B cell (primary cell): ENCODE measurements at regions not wholly inside any gene's neighbourhood (a gene's known extent, or its start where the extent isn't known, plus 50 kb on each side); places are given as distances from the start of the nearest gene placed in this dataset.

Experiments used
- ATAC-seq: fragments of 200-7000 bp; cut with Tn5 transposase; one replicate; pipeline ENCODE4 v1.10.0; 2021; ENCODE audit warnings: low read depth, mild to moderate bottlenecking, moderate number of reproducible peaks, moderate library complexity
- CTCF ChIA-PET: fragments of 350-600 bp; sonication (Branson Sonifier 250); formaldehyde crosslinking; loops from one replicate; lab custom pipeline; 2021; ENCODE audit warnings: antibody characterized with exemption, inconsistent platforms; lab: Charles Lee
- POLR2A ChIA-PET: fragments of 350-600 bp; sonication (Branson Sonifier 250); formaldehyde crosslinking; loops from one replicate; lab custom pipeline; 2021; ENCODE audit warnings: antibody characterized with exemption; lab: Charles Lee
- DNase-seq: peaks from one replicate; pipeline ENCODE4 v3.0.0; 2013
- H2AFZ ChIP-seq: 2 replicates; pipeline ENCODE4 v1.6.1; 2012; ENCODE audit warnings: mild to moderate bottlenecking, low read depth, low read length; ENCODE audit not compliant: insufficient read depth, poor library complexity, severe bottlenecking
- H3K27ac ChIP-seq, 2 donors: 1 replicate in 1 of 2; 2 replicates in 1 of 2; pipeline ENCODE4 v1.5.1; 2012 to 2013; ENCODE audit warnings: low read length in 2 of 2, mild to moderate bottlenecking in 2 of 2, moderate library complexity in 1 of 2
- H3K27me3 ChIP-seq, 4 experiments: fragments of 200-600 bp in 1 of 4; sonication (generic) in 1 of 4; replicated peaks in 1 of 4; 1 replicate in 2 of 4; 2 replicates in 2 of 4; pipeline versions ENCODE4 v1.6.1 to v1.7.0; 2013 to 2016; ENCODE audit warnings: low read length in 3 of 4, mild to moderate bottlenecking in 2 of 4, mixed read lengths in 1 of 4, moderate library complexity in 1 of 4; ENCODE audit not compliant: insufficient read depth in 4 of 4, control insufficient read depth in 3 of 4; ENCODE audit errors: control extremely low read depth in 1 of 4
- H3K36me3 ChIP-seq, 2 experiments: replicated peaks in 1 of 2; 1 replicate in 1 of 2; 2 replicates in 1 of 2; pipeline versions ENCODE4 v1.6.1 to v1.7.1; 2013; ENCODE audit warnings: low read length in 1 of 2; ENCODE audit not compliant: insufficient read depth in 2 of 2, control insufficient read depth in 1 of 2; ENCODE audit errors: control extremely low read depth in 1 of 2, extremely low read depth in 1 of 2
- H3K4me1 ChIP-seq, 2 donors: fragments of 200-600 bp in 1 of 2; sonication (generic) in 1 of 2; 1 replicate in 1 of 2; 2 replicates in 1 of 2; pipeline versions ENCODE4 v1.5.1 to v1.6.1; 2013 to 2017; ENCODE audit warnings: low read length in 2 of 2; ENCODE audit not compliant: control insufficient read depth in 2 of 2, insufficient read depth in 2 of 2
- H3K4me2 ChIP-seq: replicated peaks from 2 replicates; pipeline ENCODE3; 2012; ENCODE audit warnings: mild to moderate bottlenecking, low read depth, low read length; ENCODE audit not compliant: poor library complexity, severe bottlenecking
- H3K4me3 ChIP-seq, 5 experiments: fragments of 200-600 bp in 1 of 5; sonication (generic) in 1 of 5; 1 replicate in 3 of 5; 2 replicates in 2 of 5; pipeline versions ENCODE4 v1.5.1 to v1.7.0; 2011 to 2016; ENCODE audit warnings: low read length in 4 of 5, mild to moderate bottlenecking in 4 of 5, low read depth in 2 of 5, control low read depth in 1 of 5, moderate library complexity in 1 of 5; ENCODE audit not compliant: insufficient read depth in 1 of 5; ENCODE audit errors: control extremely low read depth in 1 of 5, extremely low read depth in 1 of 5
- H3K79me2 ChIP-seq: fragments of 200-600 bp; sonication (generic); one replicate; pipeline ENCODE4 v1.6.0; 2016; ENCODE audit warnings: low read length; ENCODE audit not compliant: control insufficient read depth, insufficient read depth
- H3K9ac ChIP-seq: fragments of 200-600 bp; sonication (generic); 2 replicates; pipeline ENCODE4 v1.6.1; 2017; ENCODE audit warnings: mild to moderate bottlenecking, low read length, moderate library complexity
- H3K9me3 ChIP-seq, 3 donors: one replicate each; pipeline versions ENCODE4 v1.6.1 to v1.7.1; 2013; ENCODE audit warnings: low read length in 2 of 3; ENCODE audit not compliant: control insufficient read depth in 2 of 3, insufficient read depth in 1 of 3; ENCODE audit errors: control extremely low read depth in 1 of 3
- H4K20me1 ChIP-seq: 2 replicates; pipeline ENCODE4 v1.6.0; 2012; ENCODE audit warnings: mild to moderate bottlenecking, low read length; ENCODE audit not compliant: insufficient read depth, control insufficient read depth, poor library complexity, severe bottlenecking
- H3K27ac Mint-ChIP-seq: one replicate; pipeline ENCODE4 v1.8.0; 2021; ENCODE audit warnings: mixed read lengths
- H3K27me3 Mint-ChIP-seq: one replicate; pipeline ENCODE4 v1.8.0; 2021; ENCODE audit warnings: mixed read lengths
- H3K4me1 Mint-ChIP-seq: one replicate; pipeline ENCODE4 v1.8.0; 2021; ENCODE audit warnings: mixed read lengths
- H3K4me3 Mint-ChIP-seq: one replicate; pipeline ENCODE4 v1.8.0; 2021; ENCODE audit warnings: mixed read lengths
- H3K9me3 Mint-ChIP-seq: one replicate; pipeline ENCODE4 v1.8.0; 2022; ENCODE audit warnings: mixed read lengths; ENCODE audit not compliant: insufficient read depth
- EZH2 ChIP-seq: IDR thresholded peaks from 2 replicates; pipeline ENCODE4 v1.6.1; 2012; ENCODE audit warnings: borderline replicate concordance, low read depth, mild to moderate bottlenecking, moderate library complexity, low read length; ENCODE audit not compliant: insufficient read depth, poor library complexity, severe bottlenecking
- WGBS: methylation state at CpG from one replicate; pipeline ENCODE4 v1.1.5; 2013; ENCODE audit warnings: missing lambda C conversion rate; ENCODE audit not compliant: insufficient coverage; 5-methylcytosine and 5-hydroxymethylcytosine counted together
- intact Hi-C: fragments of 100-400 bp; cut with micrococcal nuclease; formaldehyde crosslinking; loops from one replicate; pipeline ENCODE4 v1.10.0; 2022
- TF ChIP-seq, protein P1 (sequence below): fragments of 200-600 bp; IDR thresholded peaks from one replicate; pipeline ENCODE4 v1.8.0; 2022; ENCODE audit warnings: antibody characterized with exemption, mild to moderate bottlenecking

DNA sequence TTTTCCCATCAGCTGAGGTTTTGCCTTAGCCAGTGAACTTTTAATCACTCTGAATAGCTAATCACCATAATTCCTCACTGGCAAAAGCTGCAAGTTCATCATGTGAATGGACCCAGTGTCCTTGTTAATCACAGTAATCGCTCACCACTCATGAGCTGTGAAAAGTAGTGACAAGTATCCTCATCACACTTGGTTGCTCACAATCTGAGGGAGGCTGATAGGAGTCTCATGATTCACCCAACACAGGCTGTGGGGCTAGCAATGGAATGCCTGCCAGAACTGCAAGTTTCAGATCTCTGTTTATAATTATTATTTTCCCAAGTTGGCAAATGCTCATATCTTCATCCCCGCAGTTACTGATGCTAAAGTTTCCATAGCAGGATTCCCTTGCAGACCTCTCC lies 467.2 kb downstream of the KIF4B start:
- H3K4me3 ChIP-seq = no peak overlapping the region
- H3K9ac ChIP-seq = no peak overlapping the region
- no peak for DNase-seq
- H3K27ac Mint-ChIP-seq = no peak overlapping the region
- no peak overlapping the region for H3K4me3 Mint-ChIP-seq
- H3K4me1 Mint-ChIP-seq = no peaks in the 10 kb centered on the region
- ChIA-PET POLR2A (no interaction called here), CTCF (no interaction called here)
- H3K4me1 ChIP-seq = no peaks in the 10 kb centered on the region
- no peak overlapping the region for H2AFZ ChIP-seq
- WGBS = 88% methylated on average over 1 of the region's 2 CpGs
- no peaks in the 10 kb centered on the region for H3K36me3 ChIP-seq
- no peaks in the 10 kb centered on the region for H3K9me3 Mint-ChIP-seq
- no peak overlapping the region for H3K4me2 ChIP-seq
- no peak for TF ChIP-seq EZH2
- TF ChIP-seq, protein P1, sequence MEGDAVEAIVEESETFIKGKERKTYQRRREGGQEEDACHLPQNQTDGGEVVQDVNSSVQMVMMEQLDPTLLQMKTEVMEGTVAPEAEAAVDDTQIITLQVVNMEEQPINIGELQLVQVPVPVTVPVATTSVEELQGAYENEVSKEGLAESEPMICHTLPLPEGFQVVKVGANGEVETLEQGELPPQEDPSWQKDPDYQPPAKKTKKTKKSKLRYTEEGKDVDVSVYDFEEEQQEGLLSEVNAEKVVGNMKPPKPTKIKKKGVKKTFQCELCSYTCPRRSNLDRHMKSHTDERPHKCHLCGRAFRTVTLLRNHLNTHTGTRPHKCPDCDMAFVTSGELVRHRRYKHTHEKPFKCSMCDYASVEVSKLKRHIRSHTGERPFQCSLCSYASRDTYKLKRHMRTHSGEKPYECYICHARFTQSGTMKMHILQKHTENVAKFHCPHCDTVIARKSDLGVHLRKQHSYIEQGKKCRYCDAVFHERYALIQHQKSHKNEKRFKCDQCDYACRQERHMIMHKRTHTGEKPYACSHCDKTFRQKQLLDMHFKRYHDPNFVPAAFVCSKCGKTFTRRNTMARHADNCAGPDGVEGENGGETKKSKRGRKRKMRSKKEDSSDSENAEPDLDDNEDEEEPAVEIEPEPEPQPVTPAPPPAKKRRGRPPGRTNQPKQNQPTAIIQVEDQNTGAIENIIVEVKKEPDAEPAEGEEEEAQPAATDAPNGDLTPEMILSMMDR = no peak
- H3K27me3 ChIP-seq = no peaks in the 10 kb centered on the region
- intact Hi-C loops = no loop called here
- H3K9me3 ChIP-seq = no peaks in the 10 kb centered on the region
- H3K27ac ChIP-seq = no peak overlapping the region
- no peaks in the 10 kb centered on the region for H4K20me1 ChIP-seq
- ATAC-seq = no peak
- H3K27me3 Mint-ChIP-seq = no peaks in the 10 kb centered on the region
- no peaks in the 10 kb centered on the region for H3K79me2 ChIP-seq

GRCh38 chr5:155481182-155481581 lies 467.6 kb downstream of the KIF4B start:
- Mint-ChIP-seq H3K9me3 (no peaks in the 10 kb centered on the region), H3K27me3 (no peaks in the 10 kb centered on the region), H3K4me3 (no peak overlapping the region), H3K4me1 (no peaks in the 10 kb centered on the region), H3K27ac (no peak overlapping the region)
- intact Hi-C loops = no loop called here
- H3K27ac ChIP-seq = no peak overlapping the region
- ATAC-seq (no peak), DNase-seq (no peak)
- H3K27me3 ChIP-seq = no peaks in the 10 kb centered on the region
- H2AFZ ChIP-seq = no peak overlapping the region
- ChIA-PET CTCF (no interaction called here), POLR2A (no interaction called here)
- no peak overlapping the region for H3K4me3 ChIP-seq
- TF ChIP-seq EZH2 = no peak
- no peaks in the 10 kb centered on the region for H4K20me1 ChIP-seq
- no peak overlapping the region for H3K4me2 ChIP-seq
- no peaks in the 10 kb centered on the region for H3K36me3 ChIP-seq
- no peak overlapping the region for H3K9ac ChIP-seq
- no peaks in the 10 kb centered on the region for H3K4me1 ChIP-seq
- no peaks in the 10 kb centered on the region for H3K9me3 ChIP-seq
- no peaks in the 10 kb centered on the region for H3K79me2 ChIP-seq
- no CpG with 5 or more reads among the region's 1 CpG for WGBS
